ENCODE measurements at regions not wholly inside any gene's neighbourhood (a gene's known extent, or its start where the extent isn't known, plus 50 kb on each side); places are given as distances from the start of the nearest gene placed in this dataset.

- H3K9me3 ChIP-seq (ENCODE audit: low read length), result no peaks in the 10 kb centered on the region
- no peaks in the 10 kb centered on the region for H3K27me3 ChIP-seq (ENCODE audit: control insufficient read depth in 1 of 2, insufficient read depth in 2 of 2, low read length in 2 of 2)
- H3K4me3 ChIP-seq (replicated peaks in 1 of 3; ENCODE audit: insufficient read depth in 1 of 3, low read depth in 2 of 3, low read length in 3 of 3), result no peak overlapping the region
- no TSS peak for BruUV-seq (replicated peaks)
- H3K4me2 ChIP-seq (ENCODE audit: low read depth, low read length), result no peak overlapping the region
- no peak overlapping the region for H3K9ac ChIP-seq (ENCODE audit: insufficient read depth, low read depth, low read length)
- ATAC-seq (no peak), FAIRE-seq (no peak), DNase-seq (ENCODE audit: low spot score) (no peak)
- H2AFZ ChIP-seq (ENCODE audit: low read length), result no peak overlapping the region
- in situ Hi-C loops (cut with HindIII; ENCODE audit: extremely low pct_ligation_motif_present, low pct_unique_long_range_greater_than_20kb), result no loop called here
- ChIA-PET POLR2A (no interaction called here), CTCF (ENCODE audit: low intra/inter-chr PET ratio, low total read pairs) (no interaction called here)
- no peak overlapping the region for H3K27ac ChIP-seq (ENCODE audit: extremely low read length, insufficient read depth, low read length)
- H3K79me2 ChIP-seq (ENCODE audit: insufficient read depth, low read length), result no peaks in the 10 kb centered on the region
- intact Hi-C loops (cut with micrococcal nuclease; ENCODE audit: unreplicated experiment), result no loop called here
- H4K20me1 ChIP-seq (ENCODE audit: insufficient read depth, low read length), result no peaks in the 10 kb centered on the region
- 42% methylated on average over 5 of the region's 5 CpGs for WGBS (ENCODE audit: low lambda C conversion rate)
- no peaks in the 10 kb centered on the region for H3K36me3 ChIP-seq (replicated peaks in 1 of 2; ENCODE audit: control insufficient read depth in 1 of 2, insufficient read depth in 2 of 2, low read length in 2 of 2)
- H3K4me1 ChIP-seq (ENCODE audit: insufficient read depth, low read length), result no peaks in the 10 kb centered on the region
- TF ChIP-seq BRCA1 (CRISPR knock-in tag; IDR thresholded peaks at IDR 0.05) (no peak), ZNF773 (CRISPR knock-in tag; IDR thresholded peaks at IDR 0.05; ENCODE audit: borderline replicate concordance) (no peak), ZNF891 (CRISPR knock-in tag; IDR thresholded peaks at IDR 0.05) (no peak), ZNF570 (CRISPR knock-in tag; IDR thresholded peaks at IDR 0.05; ENCODE audit: borderline replicate concordance) (no peak), FOXO4 (CRISPR knock-in tag; conservative IDR thresholded peaks at IDR 0.05) (no peak), ETS1 (CRISPR knock-in tag; IDR thresholded peaks at IDR 0.05) (no peak), NR3C1 (CRISPR knock-in tag; IDR thresholded peaks at IDR 0.05) (no peak), ZNF792 (CRISPR knock-in tag; IDR thresholded peaks at IDR 0.05) (no peak)
These were observed 469.3 kb downstream of the TOX3 start for GRCh38 chr16:52077607-52078006.

DNA sequence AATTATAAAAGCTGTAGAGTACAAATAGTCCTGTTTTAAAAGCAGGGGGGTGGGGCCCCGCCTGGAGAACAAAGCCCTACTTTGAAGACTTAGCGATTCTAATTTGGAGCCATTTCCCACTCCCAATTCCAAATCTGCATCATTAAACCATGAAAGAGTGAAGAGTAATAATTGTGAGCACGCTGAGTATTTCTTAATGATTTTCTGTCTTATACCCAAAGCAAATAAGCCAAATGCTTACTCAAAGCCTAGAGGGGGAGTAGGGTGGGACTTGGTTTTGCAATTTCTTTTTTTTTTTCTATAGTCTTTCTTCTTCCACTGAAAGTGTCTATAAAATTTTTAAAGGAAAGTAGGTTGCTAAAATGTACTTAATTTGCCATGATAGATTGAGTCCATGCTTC lies 470.1 kb downstream of the TOX3 start:
- Histone ChIP-seq H3K27ac (ENCODE audit: extremely low read length, insufficient read depth, low read length) (no peak overlapping the region), H3K9ac (ENCODE audit: insufficient read depth, low read depth, low read length) (no peak overlapping the region), H2AFZ (ENCODE audit: low read length) (no peak overlapping the region), H3K4me1 (ENCODE audit: insufficient read depth, low read length) (no peaks in the 10 kb centered on the region), H3K79me2 (ENCODE audit: insufficient read depth, low read length) (no peaks in the 10 kb centered on the region), H3K4me2 (ENCODE audit: low read depth, low read length) (no peak overlapping the region), H3K4me3 (replicated peaks in 1 of 3; ENCODE audit: insufficient read depth in 1 of 3, low read depth in 2 of 3, low read length in 3 of 3) (no peak overlapping the region), H3K27me3 (ENCODE audit: control insufficient read depth in 1 of 2, insufficient read depth in 2 of 2, low read length in 2 of 2) (no peaks in the 10 kb centered on the region), H3K36me3 (replicated peaks in 1 of 2; ENCODE audit: control insufficient read depth in 1 of 2, insufficient read depth in 2 of 2, low read length in 2 of 2) (no peaks in the 10 kb centered on the region), H3K9me3 (ENCODE audit: low read length) (no peaks in the 10 kb centered on the region), H4K20me1 (ENCODE audit: insufficient read depth, low read length) (no peaks in the 10 kb centered on the region)
- no TSS peak for BruUV-seq (replicated peaks)
- CTCF ChIA-PET (ENCODE audit: low intra/inter-chr PET ratio, low total read pairs), result no interaction called here
- intact Hi-C loops (cut with micrococcal nuclease; ENCODE audit: unreplicated experiment) (no loop called here), in situ Hi-C loops (cut with HindIII; ENCODE audit: extremely low pct_ligation_motif_present, low pct_unique_long_range_greater_than_20kb) (no loop called here)
- FAIRE-seq, result no peak
- ATAC-seq, result no peak
- POLR2A ChIA-PET, result no interaction called here
- no peak for DNase-seq (ENCODE audit: low spot score)
- 17% methylated on average over 3 of the region's 3 CpGs for WGBS (ENCODE audit: low lambda C conversion rate)
- TF ChIP-seq IRF2 (CRISPR knock-in tag; IDR thresholded peaks at IDR 0.05) (no peak), SP2 (CRISPR knock-in tag; IDR thresholded peaks at IDR 0.05) (no peak), FOSL1 (CRISPR knock-in tag; IDR thresholded peaks at IDR 0.05; ENCODE audit: borderline replicate concordance) (no peak), ZNF782 (CRISPR knock-in tag; IDR thresholded peaks at IDR 0.05; ENCODE audit: borderline replicate concordance) (no peak), FIP1L1 (IDR thresholded peaks at IDR 0.05; ENCODE audit: borderline replicate concordance, insufficient read depth, low read depth, low read length) (no peak), FOXA1 (IDR thresholded peaks at IDR 0.05) (no peak), FOXA1 (CRISPR knock-in tag; IDR thresholded peaks at IDR 0.05) (no peak), PLSCR1 (CRISPR knock-in tag; IDR thresholded peaks at IDR 0.05; ENCODE audit: borderline replicate concordance) (no peak)
